Activated CD8-positive, alpha-beta memory T cell treated with anti-CD3 and anti-CD28 coated beads, Interleukin-2, amount 50 U/mL, for 4 hours (primary cell): ENCODE measurements at regions not wholly inside any gene's neighbourhood (a gene's known extent, or its start where the extent isn't known, plus 50 kb on each side); places are given as distances from the start of the nearest gene placed in this dataset.
"Not testable (repeated sequence)": the region's sequence is repeated elsewhere in the genome, so short reads cannot be mapped to it uniquely, and the experiment has no call there.

Source experiments
- DNase-seq: peaks from one replicate; pipeline ENCODE4 v3.0.0-alpha.2; 2020

- no peak for DNase-seq
Measured at GRCh38 chr11:116360221-116360941, 412.4 kb downstream of the BUD13 start.

GRCh38 chr11:116357784-116358544 lies 414.8 kb downstream of the BUD13 start:
- DNase-seq, result no peak

GRCh38 chr11:116356451-116356850 lies 416.3 kb downstream of the BUD13 start:
- DNase-seq, result no peak

- DNase-seq, result no peak
Measured at GRCh38 chr11:116355104-116355503, 417.7 kb downstream of the BUD13 start.

GRCh38 chr11:116353589-116353988 lies 419.2 kb downstream of the BUD13 start:
- DNase-seq, result no peak

GRCh38 chr11:116352881-116353280 lies 419.9 kb downstream of the BUD13 start:
- no peak for DNase-seq

- no peak for DNase-seq
Measured at GRCh38 chr11:116348226-116348625, 424.6 kb downstream of the BUD13 start.

GRCh38 chr11:116345575-116345974 lies 427.2 kb downstream of the BUD13 start:
- DNase-seq, result no peak

- no peak for DNase-seq
Measured at GRCh38 chr11:116344601-116345000, 428.2 kb downstream of the BUD13 start.

GRCh38 chr11:116343270-116343669 lies 429.5 kb downstream of the BUD13 start:
- DNase-seq, result no peak

GRCh38 chr11:116342148-116342547 lies 430.6 kb downstream of the BUD13 start:
- no peak for DNase-seq

GRCh38 chr11:116339306-116340098 lies 433.3 kb downstream of the BUD13 start:
- no peak for DNase-seq

GRCh38 chr11:116338500-116338899 lies 434.3 kb downstream of the BUD13 start:
- DNase-seq, result not testable (repeated sequence)

- DNase-seq, result no peak
Measured at GRCh38 chr11:116336540-116336939, 436.2 kb downstream of the BUD13 start.

- DNase-seq, result no peak
Measured at GRCh38 chr11:116335891-116336290, 436.9 kb downstream of the BUD13 start.

GRCh38 chr11:116335078-116335477 lies 437.7 kb downstream of the BUD13 start:
- no peak for DNase-seq

GRCh38 chr11:116334596-116334995 lies 438.2 kb downstream of the BUD13 start:
- DNase-seq, result no peak

GRCh38 chr11:116333001-116333535 lies 439.7 kb downstream of the BUD13 start:
- no peak for DNase-seq

GRCh38 chr11:116332391-116332790 lies 440.4 kb downstream of the BUD13 start:
- DNase-seq, result no peak

- no peak for DNase-seq
Measured at GRCh38 chr11:116331381-116331780, 441.4 kb downstream of the BUD13 start.

GRCh38 chr11:116330439-116331185 lies 442.2 kb downstream of the BUD13 start:
- no peak for DNase-seq

GRCh38 chr11:116329354-116330090 lies 443.3 kb downstream of the BUD13 start:
- no peak for DNase-seq
